ENCODE measurements at regions not wholly inside any gene's neighbourhood (a gene's known extent, or its start where the extent isn't known, plus 50 kb on each side); places are given as distances from the start of the nearest gene placed in this dataset.

GRCh38 chr16:86088287-86088686 is 189.3 kb downstream of the IRF8 start:
- no peak overlapping the region for H3K4me3 ChIP-seq
- H3K9me3 ChIP-seq (ENCODE audit: low read depth): no peaks in the 10 kb centered on the region
- H3K27ac Mint-ChIP-seq: no peak overlapping the region
- TF ChIP-seq EZH2 (IDR thresholded peaks at IDR 0.05) (no peak), EZH2phosphoT487 (IDR thresholded peaks at IDR 0.05) (no peak), CTCF (IDR thresholded peaks at IDR 0.05) (no peak)
- no peaks in the 10 kb centered on the region for H3K9me3 Mint-ChIP-seq
- H3F3A ChIP-seq (ENCODE audit: low read depth): no peaks in the 10 kb centered on the region
- no peak overlapping the region for H3K4me3 Mint-ChIP-seq
- no peaks in the 10 kb centered on the region for H3K79me2 ChIP-seq (ENCODE audit: low read depth)
- H3K27ac ChIP-seq: no peak overlapping the region
- H3K9ac ChIP-seq: no peak overlapping the region
- H3K36me3 Mint-ChIP-seq: no peaks in the 10 kb centered on the region
- peaks cover 3% of the 10 kb centered on the region for H3K4me1 Mint-ChIP-seq
- no peak for DNase-seq (ENCODE audit: low spot score)
- no peak overlapping the region for H2AFZ ChIP-seq (replicated peaks)
- no peaks in the 10 kb centered on the region for H3K4me1 ChIP-seq
- no peaks in the 10 kb centered on the region for H3K27me3 ChIP-seq
- H3K36me3 ChIP-seq: no peaks in the 10 kb centered on the region
- H4K20me1 ChIP-seq (ENCODE audit: low read depth): no peaks in the 10 kb centered on the region
- H3K27me3 Mint-ChIP-seq (ENCODE audit: insufficient read depth, low read depth): peaks cover 27% of the 10 kb centered on the region
- no peak overlapping the region for H3K4me2 ChIP-seq

GRCh38 chr16:86088816-86089215 is 189.9 kb downstream of the IRF8 start:
- H3K36me3 Mint-ChIP-seq: no peaks in the 10 kb centered on the region
- no peak overlapping the region for H3K27ac Mint-ChIP-seq
- H3K9me3 Mint-ChIP-seq: no peaks in the 10 kb centered on the region
- TF ChIP-seq CTCF (IDR thresholded peaks at IDR 0.05) (no peak), EZH2 (IDR thresholded peaks at IDR 0.05) (no peak), EZH2phosphoT487 (IDR thresholded peaks at IDR 0.05) (no peak)
- H3F3A ChIP-seq (ENCODE audit: low read depth): no peaks in the 10 kb centered on the region
- H3K4me1 ChIP-seq: no peaks in the 10 kb centered on the region
- H2AFZ ChIP-seq (replicated peaks): no peak overlapping the region
- no peak overlapping the region for H3K4me3 ChIP-seq
- H3K27me3 Mint-ChIP-seq (ENCODE audit: insufficient read depth, low read depth): peaks cover 28% of the 10 kb centered on the region
- H3K27ac ChIP-seq: no peak overlapping the region
- H3K9ac ChIP-seq: no peak overlapping the region
- DNase-seq (ENCODE audit: low spot score): no peak
- H4K20me1 ChIP-seq (ENCODE audit: low read depth): no peaks in the 10 kb centered on the region
- H3K36me3 ChIP-seq: no peaks in the 10 kb centered on the region
- H3K9me3 ChIP-seq (ENCODE audit: low read depth): no peaks in the 10 kb centered on the region
- peaks cover 3% of the 10 kb centered on the region for H3K4me1 Mint-ChIP-seq
- no peak overlapping the region for H3K4me2 ChIP-seq
- no peak overlapping the region for H3K4me3 Mint-ChIP-seq
- no peaks in the 10 kb centered on the region for H3K79me2 ChIP-seq (ENCODE audit: low read depth)
- H3K27me3 ChIP-seq: no peaks in the 10 kb centered on the region

GRCh38 chr16:86089334-86089900 is 190.5 kb downstream of the IRF8 start:
- H2AFZ ChIP-seq (replicated peaks): no peak overlapping the region

More at GRCh38 chr16:86089334-86089900, 190.5 kb downstream of the IRF8 start:
- TF ChIP-seq CTCF (IDR thresholded peaks at IDR 0.05) (no peak), EZH2 (IDR thresholded peaks at IDR 0.05) (no peak), EZH2phosphoT487 (IDR thresholded peaks at IDR 0.05) (no peak)
- Histone ChIP-seq H3K4me3 (no peak overlapping the region), H3K9me3 (ENCODE audit: low read depth) (no peaks in the 10 kb centered on the region), H3K9ac (no peak overlapping the region), H3K4me2 (no peak overlapping the region), H3F3A (ENCODE audit: low read depth) (no peaks in the 10 kb centered on the region), H3K27ac (no peak overlapping the region), H3K4me1 (no peaks in the 10 kb centered on the region), H3K79me2 (ENCODE audit: low read depth) (no peaks in the 10 kb centered on the region), H4K20me1 (ENCODE audit: low read depth) (no peaks in the 10 kb centered on the region), H3K27me3 (no peaks in the 10 kb centered on the region), H3K36me3 (no peaks in the 10 kb centered on the region)
- Mint-ChIP-seq H3K36me3 (no peaks in the 10 kb centered on the region), H3K4me3 (no peak overlapping the region), H3K27ac (no peak overlapping the region), H3K9me3 (no peaks in the 10 kb centered on the region), H3K27me3 (ENCODE audit: insufficient read depth, low read depth) (peaks cover 29% of the 10 kb centered on the region), H3K4me1 (peaks cover 3% of the 10 kb centered on the region)
- DNase-seq (ENCODE audit: low spot score): no peak

Data from neural progenitor cell (in vitro differentiated cells).